Effector CD4-positive, alpha-beta T cell (primary cell): ENCODE measurements at regions not wholly inside any gene's neighbourhood (a gene's known extent, or its start where the extent isn't known, plus 50 kb on each side); places are given as distances from the start of the nearest gene placed in this dataset.
"Not testable (repeated sequence)": the region's sequence is repeated elsewhere in the genome, so short reads cannot be mapped to it uniquely, and the experiment has no call there.

ENCODE experiments used
- DNase-seq: peaks from one replicate; pipeline ENCODE4 v3.0.0-alpha.2; 2020

DNA sequence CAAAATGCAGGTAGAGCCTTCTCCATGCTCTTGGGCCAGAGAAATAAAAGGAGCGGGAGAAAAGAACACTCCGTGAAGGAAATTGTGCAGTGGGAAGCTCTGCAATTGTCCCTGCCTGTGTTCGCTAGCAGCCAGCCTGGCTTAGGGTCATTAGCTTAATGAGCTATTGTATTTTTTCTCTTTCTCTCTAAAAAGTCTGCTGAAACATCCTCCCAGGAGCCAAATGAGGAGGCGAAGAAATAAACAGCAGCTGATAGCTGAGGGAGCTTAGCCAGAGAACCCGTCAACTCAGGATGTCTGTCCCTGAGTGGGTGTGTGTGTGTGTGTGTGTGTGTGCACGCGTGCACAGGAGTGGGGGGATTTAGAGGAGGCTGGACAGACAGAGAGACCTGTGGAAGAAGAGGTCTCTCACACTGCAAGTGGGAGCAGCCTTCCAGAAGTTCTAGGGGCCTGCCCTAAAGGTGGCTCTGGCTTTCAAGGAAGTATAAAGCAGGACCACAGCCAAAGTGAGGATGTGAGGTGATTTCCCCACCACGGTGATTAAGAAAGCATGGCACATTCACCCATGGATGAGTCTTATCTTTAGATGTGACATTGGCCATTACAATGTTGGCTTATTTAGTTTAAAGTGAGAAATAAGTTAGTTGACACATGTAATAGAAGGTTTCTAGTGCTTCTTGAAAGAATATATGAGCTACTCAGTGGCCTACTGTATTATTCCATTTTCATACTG is 690.4 kb downstream of the RNF144A start:
- DNase-seq, result no peak

DNA sequence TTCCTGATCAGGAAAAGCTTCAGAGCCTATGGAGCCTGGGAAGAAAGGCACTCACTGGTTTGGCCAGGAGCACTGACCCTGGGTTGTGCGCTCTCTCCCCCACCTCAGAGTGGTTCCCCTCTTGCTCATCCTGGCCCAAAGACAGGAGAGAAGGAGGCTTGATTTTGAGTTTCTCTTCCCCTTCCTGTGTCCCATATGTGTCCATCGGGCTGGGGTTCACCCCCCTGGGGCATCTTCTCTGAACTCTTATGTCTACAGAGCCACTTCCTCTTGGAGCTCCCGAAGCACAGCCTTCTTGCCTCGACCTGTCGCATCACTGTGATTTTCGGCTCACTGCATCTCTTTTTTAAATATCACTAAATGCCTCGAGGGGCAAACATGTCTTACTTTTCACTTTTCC is 692.3 kb downstream of the RNF144A start:
- DNase-seq, result no peak

DNA sequence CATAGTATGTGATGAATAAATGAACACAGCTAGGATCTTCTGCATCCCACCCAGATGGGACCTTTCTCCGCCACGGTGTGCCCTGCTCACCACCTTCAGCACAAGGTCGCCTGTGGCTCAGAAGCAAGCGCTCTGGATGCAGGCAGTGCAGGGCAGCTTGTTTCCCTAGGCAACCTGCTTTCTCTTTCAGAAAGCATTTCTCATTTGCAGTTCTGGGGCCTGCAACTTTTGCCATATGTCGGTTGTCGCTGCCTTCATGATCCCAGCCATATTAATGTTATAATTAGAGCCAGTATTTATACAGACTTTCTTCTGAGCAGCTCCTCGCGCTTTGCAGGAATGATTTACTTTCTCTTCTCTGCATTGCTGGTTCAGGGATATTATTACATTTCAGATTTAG is 692.8 kb downstream of the RNF144A start:
- DNase-seq, result no peak

DNA sequence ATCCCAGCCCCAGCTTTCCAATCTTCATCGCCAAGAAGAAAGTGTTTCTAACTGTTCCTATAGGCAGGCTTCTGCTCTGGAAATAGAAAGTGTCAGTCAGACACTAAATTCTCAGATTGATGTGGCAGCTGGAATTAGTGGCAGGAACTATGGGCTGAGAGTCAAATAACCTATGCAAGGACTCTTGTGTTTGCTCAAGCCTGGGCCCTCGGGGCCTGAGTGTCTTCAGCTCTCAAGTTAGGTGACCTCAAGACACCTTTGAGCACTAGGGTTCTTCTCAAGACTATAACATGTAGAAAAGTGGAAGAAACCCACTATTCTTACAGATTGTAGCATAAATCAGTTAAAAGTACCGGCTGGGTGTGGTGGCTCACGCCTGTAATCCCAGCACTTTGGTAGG is 694.5 kb downstream of the RNF144A start:
- no peak for DNase-seq

DNA sequence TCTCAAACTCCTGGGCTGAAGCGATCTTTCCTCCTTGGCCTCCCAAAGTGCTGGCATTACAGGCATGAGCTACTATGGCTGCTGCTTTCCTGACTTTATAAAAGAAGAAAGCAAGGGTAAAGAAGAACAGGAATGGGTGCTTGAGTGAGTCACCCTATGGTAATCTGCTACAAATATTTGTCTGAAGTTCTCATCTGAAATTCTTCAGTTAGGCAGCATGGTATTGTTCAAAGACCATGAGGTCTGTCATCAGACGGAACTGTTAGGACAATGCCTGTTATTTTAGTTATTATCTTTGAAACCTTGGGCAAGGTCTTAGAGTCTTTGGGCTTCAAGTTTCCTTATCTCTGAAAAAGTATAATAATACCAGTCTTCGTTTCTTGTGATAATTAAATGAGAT is 695.8 kb downstream of the RNF144A start:
- DNase-seq, result no peak

DNA sequence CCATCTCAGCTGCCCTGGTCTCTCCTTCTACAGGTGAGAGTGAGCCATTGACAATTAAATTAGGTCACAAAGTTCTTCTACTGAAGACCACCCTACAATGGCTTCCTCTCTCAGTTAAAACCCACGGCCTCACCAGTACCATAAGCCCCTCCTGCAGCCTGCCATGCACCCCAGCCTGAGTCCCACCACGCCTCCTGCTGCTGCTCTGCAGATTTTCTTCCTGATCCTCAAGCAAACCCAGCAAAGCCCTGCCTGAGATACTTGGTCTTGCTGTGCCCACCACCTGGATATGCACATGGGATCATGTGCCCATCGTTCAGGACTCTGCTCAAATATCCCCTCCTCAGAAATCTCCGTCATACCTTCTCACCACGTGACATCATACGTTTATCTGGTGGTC is 696.6 kb downstream of the RNF144A start:
- DNase-seq, result no peak

DNA sequence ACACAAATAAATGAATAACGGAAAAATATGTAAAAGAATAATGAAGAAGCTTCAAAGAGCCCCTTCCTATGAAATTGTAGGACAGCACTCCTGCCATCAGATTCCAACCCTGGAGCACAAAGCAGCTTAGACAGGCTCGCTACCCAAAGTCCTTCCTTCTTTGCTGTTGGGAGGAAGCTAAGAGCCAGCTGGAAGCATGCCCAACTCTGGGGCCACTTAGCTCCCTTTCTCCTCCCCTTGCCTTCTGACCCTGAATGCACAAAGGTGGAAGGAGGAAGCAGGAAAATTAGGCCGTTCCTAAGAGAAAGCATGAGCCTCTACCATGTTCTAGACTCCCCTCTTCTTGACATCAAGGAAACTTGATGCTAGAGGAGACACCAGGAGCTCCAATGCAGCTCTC is 700.8 kb downstream of the RNF144A start:
- no peak for DNase-seq

DNA sequence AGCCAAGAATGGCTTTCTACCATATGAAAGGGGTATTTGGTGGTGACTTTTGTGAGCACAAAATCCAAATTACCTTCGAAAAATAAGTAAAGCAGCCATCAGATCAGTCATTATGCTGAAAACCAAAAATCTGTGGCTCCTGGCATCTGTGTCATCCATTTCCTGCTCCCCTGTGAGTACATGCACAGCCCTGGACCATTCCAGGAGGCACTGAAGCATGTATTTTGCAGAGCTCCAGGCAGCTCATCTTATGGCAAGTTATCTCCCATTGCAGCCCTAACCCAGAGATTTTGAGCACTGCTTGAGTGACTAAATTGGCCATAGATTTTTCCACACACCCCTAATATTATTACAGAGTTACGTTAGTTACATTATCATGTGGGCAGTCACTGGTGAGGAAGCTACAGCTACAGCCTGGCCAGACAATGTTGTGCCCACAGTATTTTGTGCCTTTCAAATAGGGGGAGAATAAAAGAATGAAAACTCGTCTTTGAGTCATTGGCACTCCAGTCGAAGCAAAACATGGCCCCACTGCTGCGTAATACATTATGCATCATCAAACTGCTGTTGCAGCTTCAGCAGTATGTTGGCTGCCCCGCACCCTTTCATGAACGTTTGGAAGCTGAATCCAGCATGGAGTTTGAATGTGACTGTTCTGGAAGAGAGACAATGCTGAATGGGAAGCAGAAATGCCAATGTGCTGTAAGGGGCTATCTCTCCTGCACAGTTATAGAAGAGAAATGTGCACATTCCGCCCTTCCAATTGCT is 702.2 kb downstream of the RNF144A start:
- no peak for DNase-seq

DNA sequence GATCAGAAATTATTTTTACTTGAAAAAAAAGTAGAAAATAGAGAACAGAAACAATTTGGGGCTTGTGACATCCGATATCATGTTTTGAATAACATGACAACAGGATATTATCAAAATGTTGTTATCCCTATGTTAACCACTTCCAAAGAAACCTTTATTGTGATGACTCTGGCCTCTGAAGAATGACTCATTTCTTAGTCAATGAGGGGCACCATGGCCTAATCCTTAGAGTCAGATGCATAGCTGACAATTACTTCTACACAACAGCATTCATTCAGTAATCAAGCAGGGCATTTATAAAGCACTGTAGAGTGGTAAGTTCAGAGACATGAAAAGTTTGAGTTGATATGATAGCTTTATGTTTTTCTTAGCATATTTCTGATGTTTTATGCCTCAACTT is 703.0 kb downstream of the RNF144A start:
- DNase-seq, result no peak

DNA sequence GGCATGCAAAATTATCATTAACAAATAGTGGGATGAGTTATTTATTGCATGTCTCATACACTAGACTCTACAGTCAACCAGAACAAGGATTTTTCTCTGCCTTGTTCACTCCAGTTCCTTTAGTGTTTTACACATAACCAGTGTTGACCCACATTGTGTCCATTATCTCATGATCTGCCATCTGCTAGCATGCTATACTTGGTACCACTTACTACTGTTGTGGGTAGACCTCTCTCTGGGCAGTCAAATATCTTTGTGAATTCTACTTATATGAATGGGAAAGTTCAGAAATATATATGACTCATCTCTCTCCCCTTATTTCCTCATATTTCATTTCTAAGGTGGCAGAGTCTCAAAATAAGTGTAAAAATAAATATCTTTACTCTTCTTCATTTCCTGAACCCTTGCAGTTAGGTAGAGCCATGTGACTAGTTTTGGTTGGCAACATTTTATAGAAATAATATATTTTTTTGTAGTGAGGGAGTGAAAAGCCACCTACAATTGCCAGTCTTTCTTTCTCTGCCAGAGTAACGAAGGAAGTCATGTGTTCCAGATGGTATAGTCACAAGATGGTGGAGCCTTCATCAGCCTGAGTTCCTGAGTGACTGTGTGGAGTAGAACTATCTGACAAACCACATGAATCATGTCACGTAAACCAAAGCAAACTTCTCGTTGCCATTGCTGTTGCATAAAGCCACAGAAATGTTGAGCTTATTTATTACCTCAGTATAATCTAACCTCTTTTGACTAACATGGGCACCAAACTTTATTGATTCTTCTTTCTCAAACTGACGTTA is 704.0 kb downstream of the RNF144A start:
- no peak for DNase-seq

DNA sequence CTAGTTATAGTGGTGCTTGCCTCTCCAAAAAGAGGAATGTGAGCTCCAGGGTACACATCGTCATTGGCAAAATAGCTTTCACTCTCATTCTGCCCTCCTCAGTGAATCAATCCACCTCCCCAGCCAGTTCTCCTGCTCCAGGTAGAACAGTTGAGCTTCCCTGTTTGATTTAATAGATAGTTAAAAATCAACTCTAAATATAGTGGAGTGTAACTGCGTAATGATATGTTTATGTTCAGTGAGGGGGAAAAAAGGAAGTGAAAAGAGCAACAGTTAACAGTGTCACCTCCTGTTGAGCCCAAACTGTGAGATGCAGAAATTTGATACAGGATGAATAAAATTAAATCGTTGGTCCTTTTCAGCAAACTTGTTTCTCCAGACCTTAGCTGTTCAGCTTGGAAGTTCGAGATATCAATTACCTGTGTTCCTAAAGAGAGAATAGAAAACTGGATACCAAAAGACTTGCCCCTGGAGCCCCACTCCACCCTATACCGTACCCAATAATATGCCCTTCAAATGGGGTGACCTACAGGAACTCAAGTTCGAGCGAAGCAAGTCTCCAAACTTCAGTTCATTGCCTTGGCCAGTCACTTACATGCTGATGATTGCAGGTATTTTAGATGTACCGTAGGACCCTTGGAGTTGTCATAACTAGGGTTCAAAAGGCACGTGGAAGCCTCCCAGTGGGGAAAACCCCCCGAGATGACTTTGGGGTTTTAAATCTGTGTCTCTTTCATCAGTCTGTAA is 708.4 kb downstream of the RNF144A start:
- no peak for DNase-seq

DNA sequence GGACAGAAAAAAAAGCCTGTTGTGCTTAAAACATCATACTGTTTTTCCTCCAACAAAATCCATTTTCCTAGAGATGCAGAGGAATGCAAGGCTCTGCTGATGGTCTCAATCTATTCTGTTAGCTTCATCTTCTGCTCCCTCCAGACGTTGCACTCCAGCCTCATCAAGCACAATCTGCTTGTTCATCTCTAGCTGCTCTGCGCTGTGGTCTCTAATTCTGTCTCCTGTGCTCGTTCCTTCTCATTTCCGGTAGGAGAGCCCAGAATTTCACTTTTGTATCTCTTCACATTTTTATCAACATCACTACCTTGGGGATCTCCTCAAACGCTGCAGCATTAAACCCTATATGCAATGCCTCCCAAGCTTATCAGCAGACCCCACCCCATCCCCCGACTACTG is 708.9 kb downstream of the RNF144A start:
- no peak for DNase-seq

DNA sequence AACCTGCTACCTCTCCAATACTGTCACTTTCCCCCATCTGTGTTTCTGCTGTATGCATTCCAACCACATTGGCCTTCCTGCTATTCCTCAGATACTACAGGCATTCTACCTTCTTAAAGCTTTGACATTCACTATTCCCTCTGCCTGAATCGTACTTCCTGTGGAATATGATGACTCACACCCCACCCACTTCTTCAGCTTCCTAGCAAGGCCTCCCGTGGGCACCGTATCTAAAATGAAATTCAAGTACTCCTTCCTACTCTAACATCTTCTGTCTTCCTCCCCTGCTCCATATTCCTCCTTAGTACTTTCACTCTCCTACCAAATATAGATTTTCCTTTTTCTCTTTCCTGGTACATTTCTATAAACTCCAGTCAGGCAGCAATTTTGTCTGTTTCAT is 710.4 kb downstream of the RNF144A start:
- no peak for DNase-seq

DNA sequence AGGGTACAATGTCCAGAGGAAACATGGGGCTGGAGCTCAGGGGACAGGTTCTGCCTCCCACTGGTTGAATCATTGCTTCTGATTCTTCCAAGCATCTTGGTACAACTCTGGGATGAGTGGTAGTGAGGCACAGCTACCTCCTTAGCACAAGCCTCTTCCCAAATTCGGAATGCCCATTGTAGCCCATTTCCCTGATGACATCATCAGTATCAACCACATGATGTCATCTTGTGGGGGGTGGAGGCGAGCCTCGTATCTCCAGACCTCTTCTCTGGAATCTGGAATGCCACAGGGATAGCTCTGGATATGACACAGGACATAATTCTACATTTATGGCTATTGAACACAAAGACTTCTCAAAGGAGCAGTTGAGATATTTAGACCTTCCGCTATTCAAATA is 715.2 kb downstream of the RNF144A start:
- DNase-seq, result no peak

DNA sequence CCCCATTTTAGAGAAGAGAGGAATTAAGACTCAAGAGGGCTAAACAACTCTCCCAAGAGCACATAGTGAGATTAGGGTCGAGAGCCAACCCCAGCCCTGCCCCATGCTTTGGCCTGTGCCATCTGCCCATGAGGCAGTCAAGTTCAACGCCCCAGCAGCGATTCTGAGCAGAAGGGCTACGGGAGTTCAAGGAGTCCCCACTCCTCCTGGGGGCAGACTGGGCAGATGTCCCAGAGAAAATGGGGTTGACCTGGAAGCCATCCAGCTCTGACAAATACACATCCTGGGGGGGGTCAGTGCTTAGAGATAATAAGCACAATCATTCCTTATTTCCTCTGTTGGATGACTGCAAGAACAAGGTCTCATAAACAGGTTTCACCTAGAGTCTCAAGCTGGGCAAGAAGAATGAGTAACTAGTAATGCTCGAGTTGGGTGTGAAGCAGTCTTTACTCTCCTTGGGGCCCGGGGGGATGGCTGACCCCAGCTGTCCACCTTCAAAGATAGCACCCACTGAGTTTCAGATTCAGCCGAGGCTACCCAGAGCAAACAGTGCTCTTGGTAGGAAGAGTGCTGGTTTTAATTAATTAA is 716.4 kb downstream of the RNF144A start:
- no peak for DNase-seq

DNA sequence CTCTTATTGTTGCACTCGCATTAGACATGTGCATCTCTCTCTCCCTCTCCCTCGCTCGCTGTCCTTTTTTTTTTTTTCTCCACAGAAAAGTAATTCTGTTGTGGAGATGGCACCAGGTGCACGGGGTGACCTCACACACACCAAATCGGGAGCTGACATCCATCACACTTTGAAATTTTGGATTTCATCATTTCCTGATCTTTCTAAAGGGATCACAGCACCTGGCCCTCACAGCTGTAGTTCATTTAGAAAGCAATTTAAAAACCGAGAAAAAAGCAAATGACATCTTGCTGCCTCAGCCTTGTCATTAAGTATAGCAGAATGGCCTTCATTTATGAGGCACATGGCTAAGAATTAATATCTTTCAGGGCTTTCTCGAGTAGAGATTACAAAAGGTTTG is 717.2 kb downstream of the RNF144A start:
- DNase-seq, result no peak

DNA sequence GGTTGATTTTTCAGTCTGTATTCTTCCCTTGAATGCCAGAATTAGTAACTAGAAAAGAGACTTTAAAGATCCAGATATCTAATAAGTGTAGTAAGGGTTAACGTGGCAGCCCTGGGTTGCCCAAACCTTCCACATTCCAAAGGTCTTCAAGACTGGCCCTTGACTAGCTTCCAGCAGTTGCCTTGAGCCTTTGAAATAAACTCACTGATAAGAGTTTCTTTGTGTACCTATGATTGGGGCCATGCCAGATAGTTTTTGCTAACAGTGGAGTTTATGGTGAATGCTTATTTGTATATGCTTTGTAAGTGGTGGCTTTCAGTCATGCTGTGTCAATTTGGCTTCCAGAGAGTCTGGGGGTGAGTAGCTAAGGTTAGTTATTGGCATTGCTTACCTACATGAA is 722.3 kb downstream of the RNF144A start:
- DNase-seq, result no peak

DNA sequence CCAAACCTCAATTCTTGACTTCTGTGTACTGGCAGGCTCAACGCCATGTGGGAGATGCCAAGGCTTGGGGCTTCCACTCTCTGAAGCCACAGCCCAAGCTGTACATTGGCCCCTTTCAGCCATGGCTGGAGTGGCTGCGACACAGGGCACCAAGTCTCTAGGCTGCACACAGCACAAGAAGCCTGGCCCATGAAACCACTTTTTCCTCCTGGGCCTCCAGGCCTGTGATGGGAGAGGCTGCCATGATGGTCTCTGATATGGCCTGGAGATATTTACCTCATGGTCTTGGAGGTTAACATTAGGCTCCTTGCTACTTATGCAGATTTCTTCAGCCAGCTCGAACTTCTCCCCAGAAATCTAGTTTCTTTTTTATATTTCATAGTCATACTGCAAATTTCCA is 724.1 kb downstream of the RNF144A start:
- not testable (repeated sequence) for DNase-seq

DNA sequence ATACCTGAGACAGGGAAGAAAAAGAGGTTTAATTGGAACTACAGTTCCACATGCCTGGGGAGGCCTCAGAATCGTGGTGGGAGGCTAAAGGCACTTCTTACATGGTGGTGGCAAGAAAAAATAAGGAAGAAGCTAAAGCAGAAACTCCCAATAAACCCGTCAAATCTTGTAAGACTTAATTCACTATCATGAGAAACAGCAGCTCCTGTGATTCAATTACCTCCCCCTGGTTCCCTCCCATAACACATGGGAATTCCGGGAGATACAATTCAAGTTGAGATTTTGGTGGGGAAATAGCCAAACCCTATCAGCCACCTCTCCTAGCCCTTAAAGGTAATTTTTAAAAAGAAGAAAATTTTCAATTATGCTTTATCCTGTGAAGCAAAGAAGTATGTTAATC is 728.8 kb downstream of the RNF144A start:
- no peak for DNase-seq

DNA sequence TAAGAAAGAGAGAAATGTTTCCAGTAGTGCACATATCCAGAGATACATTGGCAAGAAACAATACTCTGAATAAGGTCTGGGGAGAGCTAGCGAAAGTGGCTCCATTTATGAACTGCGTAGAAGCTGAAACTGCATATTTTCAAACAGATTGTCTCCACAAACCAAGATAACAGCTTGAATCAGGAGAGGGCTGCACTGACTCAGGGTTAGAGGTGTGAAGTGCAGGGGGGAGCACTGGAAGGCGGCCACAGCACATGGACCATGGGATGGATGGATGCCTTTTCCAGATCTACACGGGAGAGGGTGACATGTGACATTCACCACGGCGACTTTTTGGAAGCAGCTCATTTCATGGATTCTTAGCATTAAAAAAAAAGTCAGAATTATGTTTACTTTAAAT is 729.4 kb downstream of the RNF144A start:
- no peak for DNase-seq

DNA sequence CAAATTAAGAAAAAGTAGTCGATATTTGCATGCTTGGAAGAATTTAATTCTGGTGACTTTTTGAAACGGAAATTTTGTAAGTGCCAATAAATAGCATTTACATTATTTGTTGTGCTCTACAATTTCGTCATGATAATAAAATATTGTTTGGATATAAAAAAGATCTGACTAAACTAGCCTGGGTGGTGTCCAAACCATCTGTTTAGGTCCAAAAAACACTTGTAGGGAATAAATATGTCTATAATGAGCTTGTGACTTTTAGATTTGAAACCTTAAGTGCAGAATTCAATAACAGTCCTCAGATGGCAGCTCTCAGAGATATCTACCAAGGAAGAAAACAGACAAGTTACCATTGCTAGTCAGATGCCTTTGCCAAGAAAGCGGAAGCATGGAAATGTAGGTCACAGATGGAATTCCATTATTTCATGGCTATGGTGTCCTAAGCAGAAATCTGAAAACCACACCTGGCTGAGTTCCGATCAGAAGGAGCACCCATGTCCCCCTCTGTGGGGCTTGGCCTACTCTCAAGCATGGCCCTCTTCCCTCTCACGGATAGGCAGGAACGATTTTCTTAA is 731.1 kb downstream of the RNF144A start:
- no peak for DNase-seq
